Left colon (tissue), 2 donors: ENCODE measurements at regions not wholly inside any gene's neighbourhood (a gene's known extent, or its start where the extent isn't known, plus 50 kb on each side); places are given as distances from the start of the nearest gene placed in this dataset.

Experiments
- ATAC-seq: fragments of 200-7000 bp; cut with Tn5 transposase; one replicate; pipeline ENCODE4 v1.9.1; 2020; ENCODE audit warnings: mild to moderate bottlenecking, moderate library complexity
- DNase-seq, 2 donors: peaks; one replicate each; pipeline ENCODE4 v3.0.0-alpha.2; 2020
- intact Hi-C, 2 donors: fragments of 100-400 bp; cut with DNase I in 1 of 2; cut with micrococcal nuclease in 1 of 2; formaldehyde crosslinking; loops; one replicate each; pipeline versions ENCODE4 v1.11.2 to v1.14.0; 2022; cut with DNase I, micrococcal nuclease
- donor health status: DM: no; HTN: no; CAD: no.
- donor health status: DM: yes; HTN: yes; CAD: no.

DNA sequence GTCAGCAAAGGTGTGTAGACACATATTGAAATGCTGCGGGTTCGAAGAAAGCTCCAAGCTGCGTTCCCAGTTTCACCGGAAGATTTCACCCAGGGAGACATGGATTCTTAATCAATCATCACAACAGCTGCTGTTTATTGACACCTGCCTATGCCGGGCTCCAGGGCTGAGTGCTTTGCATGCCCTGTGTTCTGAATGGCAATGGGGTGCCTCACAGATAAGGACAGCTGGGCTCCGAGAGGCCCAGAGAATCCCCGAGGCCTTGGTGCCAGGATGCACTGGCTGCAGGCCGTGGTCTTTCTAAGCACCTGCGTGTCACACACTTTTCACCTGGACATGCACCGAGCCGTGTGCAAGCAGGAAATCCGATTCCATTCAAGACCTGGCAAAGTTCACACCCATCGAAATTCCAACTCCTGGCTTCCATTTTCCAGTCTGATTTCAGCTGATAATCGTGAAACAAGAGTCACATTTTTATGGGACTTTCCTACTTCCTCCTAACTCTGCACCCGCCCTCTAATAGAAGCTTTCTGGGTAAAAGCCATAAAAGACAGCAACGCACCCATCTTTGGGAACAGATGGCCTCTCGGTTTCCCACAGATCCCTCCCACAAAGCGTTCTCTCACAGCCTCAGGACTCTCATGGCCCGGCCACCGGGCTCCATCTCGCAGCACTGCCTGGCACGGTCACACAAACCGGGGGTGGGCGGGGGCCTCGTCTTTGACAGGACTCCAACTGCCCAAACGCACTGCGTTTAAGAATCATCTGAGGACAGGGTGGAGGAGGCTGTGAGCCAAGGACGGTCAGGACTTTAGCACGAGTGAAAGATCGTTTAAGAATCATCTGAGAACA, 245.6 kb upstream of the SALL3 start:
- ATAC-seq (peak; percentile 68), DNase-seq (peak in 1 of 2 donors; percentile 35)
- intact Hi-C loops, result no loop called here

DNA sequence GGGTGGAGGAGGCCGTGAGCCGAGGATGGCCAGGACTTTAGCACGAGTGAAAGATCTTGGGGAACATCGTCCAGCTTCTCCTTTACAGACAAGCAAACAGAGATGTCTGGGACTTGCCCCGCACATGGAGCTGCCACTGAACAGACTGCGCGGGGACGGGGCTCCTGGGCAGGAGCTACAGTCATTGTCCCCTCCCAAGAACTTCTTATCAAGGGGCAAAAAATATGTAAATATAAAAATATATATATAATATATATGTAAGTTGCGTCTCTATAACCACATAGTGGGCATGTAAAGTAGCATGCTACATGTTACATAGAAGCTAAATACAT, 245.0 kb upstream of the SALL3 start:
- no peak for DNase-seq
- ATAC-seq, result no peak
- intact Hi-C loops, result no loop called here

DNA sequence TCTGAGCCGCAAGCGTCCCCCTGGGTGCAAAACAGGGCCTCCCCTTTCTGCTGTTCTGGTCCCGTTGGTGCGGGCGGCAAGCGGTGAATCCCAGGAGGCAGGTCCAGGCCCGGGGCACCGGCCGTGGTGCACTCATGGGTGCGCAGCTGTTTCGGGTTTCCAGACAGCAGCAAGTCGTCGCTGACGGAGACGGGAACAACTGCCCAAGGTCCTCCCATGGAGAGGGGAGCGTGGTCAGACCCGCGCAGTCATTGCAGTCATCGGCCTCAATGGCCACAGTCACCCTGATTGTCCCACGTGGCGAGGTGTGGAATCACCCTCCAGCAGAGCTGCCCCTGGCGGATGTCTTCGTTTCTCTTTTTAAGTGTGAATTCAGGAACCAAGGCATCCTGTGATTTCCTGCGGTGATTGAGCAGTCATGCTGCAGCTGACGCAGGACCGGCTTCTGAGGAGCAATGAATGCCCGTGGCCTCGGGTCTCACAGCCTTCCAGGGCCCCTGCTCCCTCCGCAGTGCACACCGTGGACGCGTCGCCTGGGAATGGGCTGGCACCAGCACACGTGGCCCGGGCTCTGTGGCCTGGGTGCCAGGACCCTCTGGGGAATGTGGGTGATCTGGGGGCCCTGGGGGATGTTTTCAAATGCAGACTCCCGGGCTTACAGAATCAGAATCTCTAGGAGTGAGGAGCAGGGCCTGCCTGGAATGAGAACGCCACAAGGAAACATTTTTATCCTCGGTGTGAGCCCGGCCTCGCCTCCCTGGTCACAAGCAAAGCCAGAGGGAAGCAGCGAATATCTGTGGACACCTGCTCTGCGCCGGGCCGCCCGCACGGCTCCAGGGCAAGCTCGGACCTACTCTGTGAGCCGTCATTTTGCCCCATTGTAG, 244.2 kb upstream of the SALL3 start:
- ATAC-seq (no peak), DNase-seq (no peak)
- intact Hi-C loops, result no loop called here

DNA sequence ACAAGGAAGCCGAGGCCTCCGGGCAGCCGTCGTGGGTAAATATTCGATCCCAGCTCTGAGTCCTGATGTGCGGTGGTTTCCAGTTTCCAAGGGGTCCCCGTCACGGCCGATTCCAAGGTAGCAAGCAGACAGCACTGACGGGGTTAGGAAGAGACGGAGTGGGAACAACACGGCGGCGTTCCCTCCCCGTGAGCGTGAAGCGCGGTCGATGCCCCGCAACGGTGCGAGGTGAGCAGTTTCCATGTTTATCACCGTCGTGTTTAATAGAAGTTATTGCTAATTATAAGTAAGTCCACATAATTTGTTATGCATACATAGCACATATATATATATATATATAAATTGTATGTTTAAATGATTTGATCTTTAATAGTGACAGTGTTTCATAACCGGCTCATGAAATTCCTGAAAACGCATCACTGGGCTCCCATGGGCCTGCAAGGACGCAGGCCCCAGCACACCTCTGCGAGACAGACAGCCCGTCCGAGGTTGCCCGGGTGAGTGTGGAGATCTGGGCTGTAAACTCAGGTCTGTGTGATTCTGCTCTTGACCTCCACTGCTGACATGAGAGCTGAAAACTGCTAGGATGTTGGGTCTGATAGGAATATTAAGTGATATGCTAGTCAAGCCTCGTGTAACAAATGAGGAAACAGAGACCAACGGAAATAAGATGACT, 243.5 kb upstream of the SALL3 start:
- intact Hi-C loops, result no loop called here
- ATAC-seq (no peak), DNase-seq (no peak)

DNA sequence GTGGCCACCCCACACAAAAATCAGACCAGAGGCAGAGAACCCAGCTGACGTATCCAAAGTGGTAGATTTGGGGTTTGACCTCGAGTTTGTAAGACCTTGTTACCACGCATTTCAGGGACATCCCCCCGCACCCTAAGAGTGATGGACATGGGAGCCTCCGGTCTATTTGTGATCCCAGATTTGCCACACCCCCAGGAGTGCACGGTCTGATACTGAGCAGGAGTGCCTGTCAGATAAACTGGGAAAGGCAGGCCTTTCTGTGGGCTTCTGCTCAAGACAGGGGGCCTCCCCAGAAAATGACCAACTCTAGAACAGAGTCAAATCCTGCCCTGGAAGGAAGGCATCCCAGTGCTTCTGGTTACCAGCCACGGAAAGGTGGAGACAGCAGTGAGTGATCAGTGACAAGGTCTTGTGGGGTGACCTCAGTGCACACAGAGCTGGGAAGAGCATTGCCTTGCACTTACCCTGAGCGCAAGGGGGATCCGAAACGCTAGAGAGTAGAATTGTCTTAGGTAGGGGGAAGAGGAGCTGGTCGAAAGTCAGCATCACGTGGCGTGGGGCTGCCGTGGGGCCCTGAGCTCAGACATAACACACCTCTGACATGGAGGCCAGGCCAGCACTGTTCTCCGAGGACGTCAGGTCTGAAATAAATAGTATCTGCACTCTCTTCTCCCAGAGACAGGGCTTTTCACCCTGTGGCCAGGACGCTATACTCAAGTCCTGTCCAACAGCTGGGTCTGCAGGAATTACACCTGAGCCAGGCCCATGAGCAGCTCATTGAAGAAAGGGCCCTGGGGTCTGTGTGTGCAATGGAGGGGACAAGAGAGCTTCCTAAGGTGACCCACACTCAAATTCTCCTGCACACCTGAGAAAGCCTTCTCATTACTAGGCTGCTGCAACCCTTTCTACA, 242.4 kb upstream of the SALL3 start:
- intact Hi-C loops, result no loop called here
- no peak for DNase-seq

DNA sequence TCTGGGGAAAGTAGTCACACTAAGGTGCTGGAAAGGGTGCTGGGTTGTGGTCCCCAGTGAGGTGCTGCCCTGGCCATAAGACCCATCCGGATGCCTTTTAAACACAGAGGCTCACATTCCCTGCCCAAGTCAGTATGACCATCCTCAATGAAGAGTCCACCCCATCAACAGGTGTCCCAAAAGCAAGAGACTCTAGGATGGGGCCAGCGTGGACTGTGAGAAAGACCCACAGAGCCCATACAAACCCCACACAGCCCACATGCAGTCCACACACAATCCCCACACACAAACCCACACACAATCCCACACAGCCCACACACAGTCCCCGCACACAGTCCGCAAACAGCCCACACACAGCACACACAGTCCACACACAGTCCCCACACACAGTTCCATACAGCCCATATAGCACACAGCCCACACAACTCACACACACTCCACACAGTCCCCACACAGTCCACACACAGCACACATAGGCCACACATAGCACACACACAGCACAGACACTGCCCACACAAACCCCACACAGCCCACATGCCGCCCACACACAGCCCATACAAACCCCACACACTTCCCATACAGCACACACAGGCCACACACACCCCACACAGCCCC, 241.4 kb upstream of the SALL3 start:
- no peak for DNase-seq
- no peak for ATAC-seq
- intact Hi-C loops, result no loop called here

More for the DNA sequence above, 242.4 kb upstream of the SALL3 start:
- no peak for ATAC-seq

DNA sequence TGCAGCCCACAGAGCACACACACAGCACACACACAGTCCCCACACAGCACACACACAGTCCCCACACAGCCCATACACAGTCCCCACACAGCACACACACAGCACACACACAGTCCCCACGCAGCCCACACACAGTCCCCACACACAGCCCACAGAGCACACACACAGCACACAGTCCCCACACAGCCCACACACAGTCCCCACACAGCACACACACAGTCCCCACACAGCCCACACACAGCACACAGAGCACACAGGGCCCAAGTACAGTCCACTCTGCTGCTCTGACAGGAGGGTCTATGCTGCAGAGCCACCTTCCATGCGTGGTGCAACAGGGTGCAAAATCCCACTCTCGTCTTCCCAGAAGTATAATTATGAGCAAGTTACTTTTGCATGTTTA, 240.5 kb upstream of the SALL3 start:
- ATAC-seq (no peak), DNase-seq (no peak)
- intact Hi-C loops, result no loop called here

DNA sequence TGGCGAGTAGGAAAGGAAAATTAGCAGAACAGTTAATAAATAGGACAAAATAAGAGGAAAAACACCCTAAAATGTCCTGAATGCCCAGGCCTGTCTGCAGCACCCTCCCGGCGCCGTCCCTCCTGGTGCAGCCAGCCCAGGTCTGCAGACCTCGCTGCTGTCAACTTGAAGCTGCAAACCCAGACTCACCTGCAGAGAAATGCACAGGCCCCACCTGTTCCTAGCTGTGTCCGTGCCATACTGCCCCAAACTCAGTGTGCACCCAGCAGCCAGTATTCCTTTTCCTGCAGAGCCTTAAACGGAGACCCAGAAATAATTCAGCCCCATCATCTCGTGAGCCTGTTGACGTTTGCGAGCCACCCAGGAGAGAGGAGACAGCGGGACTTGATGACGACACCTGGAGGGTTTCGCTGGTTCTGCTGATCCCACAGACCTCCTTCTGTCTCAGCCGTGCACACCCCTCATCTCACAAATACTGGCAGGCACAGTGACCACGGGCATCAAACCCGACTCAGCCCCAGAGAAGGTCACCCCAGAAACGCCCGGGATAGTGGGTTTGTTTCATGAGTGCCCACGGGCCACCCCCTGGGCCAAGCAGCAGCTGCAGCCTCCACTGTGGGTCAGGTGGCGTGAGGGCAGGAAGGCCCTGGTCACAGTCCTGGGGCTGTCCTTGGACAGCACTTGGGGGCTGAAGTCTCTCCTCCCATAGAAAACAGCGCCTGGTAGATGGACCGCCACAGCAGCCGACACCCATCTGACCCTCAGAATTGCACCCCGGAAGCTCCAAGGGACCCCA, 239.5 kb upstream of the SALL3 start:
- ATAC-seq (no peak), DNase-seq (no peak)
- intact Hi-C loops, result no loop called here

DNA sequence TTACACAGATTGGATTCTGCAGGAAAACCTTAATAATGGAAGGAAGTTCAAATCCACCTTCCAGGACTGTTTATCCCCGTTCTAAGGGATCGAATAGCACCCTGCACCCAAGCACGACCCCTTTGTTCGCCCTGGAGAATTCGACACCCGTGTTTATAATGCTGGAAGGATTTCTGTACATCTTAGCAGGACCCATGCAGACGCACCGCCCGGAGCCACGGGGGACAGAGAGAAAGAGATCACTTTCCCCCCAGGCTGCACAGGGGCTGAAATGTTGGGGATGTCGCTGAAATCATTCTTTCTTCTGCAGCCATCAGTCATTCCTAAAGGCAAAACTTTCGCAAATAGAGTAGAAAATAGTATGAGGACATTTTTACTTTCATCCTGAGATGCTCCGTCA, 238.7 kb upstream of the SALL3 start:
- DNase-seq (no peak), ATAC-seq (no peak)
- intact Hi-C loops, result no loop called here

DNA sequence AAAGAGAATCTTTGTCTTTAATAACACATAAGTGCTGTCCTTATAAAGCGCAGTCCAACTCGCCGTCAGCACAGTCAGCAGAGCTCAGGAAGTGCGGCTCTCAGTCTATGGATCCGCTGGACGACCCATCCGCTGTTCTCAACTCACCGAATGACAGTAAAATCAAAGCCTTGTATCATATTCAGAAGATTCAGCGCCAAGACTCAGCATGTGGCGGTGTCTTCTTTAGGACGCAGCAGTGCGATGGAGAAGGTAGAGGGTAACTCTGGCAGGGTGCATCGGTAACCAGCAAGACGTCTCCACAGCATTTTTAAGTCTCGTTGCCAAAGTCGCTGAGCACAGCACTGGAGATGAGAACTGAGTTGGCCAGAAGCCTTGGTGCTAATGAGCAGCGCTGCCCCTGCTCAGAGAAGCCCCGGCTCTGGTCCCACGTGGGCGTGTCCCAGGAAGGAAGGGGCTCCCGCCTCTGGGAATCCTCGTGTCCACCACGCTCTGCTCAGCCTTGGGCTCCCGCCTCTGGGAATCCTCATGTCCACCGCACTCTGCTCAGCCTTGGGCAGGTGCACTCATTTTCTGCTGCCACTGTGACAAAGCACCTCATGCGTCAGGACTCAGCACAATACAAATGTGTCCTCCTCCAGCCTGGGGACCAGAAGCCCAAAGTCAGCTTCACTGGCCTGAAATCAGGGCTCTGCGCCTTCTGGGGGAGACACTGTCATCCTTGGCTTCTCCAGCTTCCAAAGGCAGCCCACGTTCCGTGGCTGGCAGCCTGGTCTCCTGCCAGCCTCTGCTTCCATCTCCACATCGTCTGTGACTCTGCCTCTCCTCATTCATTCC, 238.0 kb upstream of the SALL3 start:
- no peak for DNase-seq
- no peak for ATAC-seq

DNA sequence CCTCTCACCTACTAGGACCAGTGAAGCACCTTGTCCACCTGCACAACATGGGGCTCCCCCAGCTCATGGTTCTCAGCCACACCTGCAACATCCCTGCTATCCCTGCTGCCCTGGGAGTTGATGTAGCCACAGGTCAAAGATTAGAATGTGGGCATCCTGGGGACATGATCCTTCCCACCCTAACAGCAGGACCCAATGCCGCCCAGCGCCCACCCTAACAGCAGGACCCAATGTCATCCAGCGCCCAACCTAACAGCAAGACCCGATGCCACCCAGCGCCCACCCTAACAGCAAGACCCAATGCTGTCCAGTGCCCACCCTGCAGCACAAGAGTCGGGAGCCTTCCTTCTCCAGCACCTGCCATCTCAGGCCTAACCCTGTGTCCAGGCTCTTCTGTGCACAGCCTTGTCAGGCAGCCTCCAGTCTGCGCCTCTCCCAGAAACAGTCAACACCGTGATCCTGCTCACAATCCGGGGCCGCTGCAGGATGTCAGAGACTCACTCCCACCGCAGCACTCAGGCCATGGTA, 237.3 kb upstream of the SALL3 start:
- DNase-seq (no peak), ATAC-seq (no peak)
- intact Hi-C loops, result no loop called here

More for the DNA sequence above, 238.0 kb upstream of the SALL3 start:
- intact Hi-C loops, result no loop called here

DNA sequence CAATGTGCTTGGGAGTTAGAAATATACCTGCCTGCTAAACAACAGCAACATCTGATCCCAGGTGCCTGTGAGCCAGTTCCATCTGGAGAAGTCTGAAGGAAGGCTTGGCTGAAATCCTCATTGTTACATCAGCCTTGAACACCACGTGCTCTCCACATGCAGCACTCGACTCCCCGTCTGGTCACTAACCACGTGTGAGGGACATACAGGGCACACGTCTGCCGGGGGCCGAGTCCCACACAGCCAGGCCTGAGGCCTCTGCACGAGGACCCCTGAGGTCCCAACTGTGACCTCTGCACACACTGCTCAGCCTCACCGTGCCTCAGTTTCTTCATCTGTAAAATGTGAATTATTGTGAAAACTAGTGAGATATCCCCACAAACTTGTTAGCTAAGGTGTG, 236.5 kb upstream of the SALL3 start:
- no peak for DNase-seq
- intact Hi-C loops, result no loop called here
- no peak for ATAC-seq

DNA sequence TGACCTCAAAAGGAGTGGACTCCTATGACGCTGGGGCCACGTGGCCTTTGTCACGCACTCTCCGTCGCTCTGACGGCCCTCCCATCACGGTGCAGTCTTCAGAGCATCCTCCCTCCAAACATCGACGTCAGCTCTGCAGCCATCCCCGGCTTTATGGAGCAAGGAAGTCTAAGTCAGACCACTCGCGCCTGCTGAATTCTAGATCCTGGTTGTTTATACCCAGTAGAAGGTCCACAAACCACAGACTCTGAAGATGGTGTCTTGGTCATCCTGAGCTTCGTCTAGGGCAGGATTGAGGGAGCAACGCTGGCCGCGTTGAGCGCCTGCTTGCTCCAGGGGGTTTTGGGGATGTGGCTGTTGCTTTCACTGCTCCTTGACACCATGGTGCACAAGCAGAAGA, 228.0 kb upstream of the SALL3 start:
- intact Hi-C loops, result no loop called here
- no peak for ATAC-seq
- DNase-seq, result no peak

DNA sequence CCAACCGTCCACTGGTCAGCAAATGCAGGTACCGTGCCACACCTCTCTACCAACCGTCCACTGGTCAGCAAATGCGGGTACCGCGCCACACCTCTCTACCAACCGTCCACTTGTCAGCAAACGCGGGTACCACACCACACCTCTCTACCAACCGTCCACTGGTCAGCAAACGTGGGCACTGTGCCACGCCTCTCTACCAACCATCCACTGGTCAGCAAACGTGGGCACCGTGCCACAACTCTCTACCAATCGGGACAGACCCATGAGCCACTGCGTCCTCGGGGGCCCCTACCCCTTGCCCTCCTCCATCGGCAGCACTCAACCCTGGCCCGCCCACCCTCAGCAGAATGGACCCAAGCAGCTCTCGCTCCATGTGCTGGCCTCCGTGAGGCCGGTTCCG, 226.4 kb upstream of the SALL3 start:
- ATAC-seq (no peak), DNase-seq (peak in 1 of 2 donors; percentile 22)
- intact Hi-C loops, result no loop called here

DNA sequence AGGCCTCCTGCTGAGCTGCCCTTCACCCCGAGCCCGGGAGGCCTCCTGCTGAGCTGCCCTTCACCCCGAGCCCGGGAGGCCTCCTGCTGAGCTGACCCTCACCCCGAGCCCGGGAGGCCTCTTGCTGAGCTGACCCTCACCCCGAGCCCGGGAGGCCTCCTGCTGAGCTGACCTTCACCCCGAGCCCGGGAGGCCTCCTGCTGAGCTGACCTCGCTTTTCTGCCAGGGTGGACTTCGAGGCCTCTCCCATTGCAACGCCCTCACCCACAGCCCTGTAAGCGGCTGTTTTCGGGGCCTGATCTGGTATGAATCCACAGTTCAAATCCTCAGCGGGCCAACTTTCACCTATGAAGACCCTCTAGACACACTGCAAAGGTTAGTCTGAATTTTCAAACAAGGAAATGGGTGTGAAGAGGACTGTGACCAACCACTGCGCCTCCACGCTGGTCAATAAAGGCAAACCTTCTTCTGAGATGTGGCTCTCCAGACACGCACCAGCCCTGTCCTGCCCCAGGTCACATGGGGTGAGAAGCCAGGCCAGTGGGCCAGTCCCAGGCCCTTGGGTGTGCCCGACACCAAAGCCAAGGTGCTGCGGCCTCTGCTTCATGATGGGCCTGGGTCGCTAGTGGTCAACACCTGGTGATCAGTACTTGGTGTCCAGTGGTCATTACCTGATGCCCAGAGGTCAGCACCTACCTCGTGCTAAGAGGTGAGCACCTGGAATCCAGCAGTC, 225.1 kb upstream of the SALL3 start:
- DNase-seq, result no peak
- ATAC-seq, result no peak
- intact Hi-C loops, result no loop called here

DNA sequence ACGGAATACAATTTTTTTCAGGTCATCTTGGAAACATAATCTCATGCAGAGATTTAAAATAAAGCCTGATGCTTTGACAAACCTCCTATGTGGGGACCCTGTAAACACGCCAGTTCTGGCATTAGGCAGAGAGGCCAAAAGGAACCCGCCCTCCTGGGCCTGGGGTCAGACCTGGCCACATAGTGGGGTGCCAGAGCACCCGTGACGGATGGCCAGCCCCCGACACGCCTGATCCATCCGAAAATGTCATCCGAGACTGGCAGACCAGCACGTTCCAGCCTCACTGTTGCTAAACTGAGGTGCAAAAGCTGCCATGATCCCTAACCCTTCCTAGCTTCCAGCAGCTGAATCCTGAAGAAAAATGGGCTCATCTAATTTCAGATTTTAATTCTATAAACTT, 222.6 kb upstream of the SALL3 start:
- intact Hi-C loops, result no loop called here
- no peak for DNase-seq

More for the DNA sequence above, 222.6 kb upstream of the SALL3 start:
- no peak for ATAC-seq
